Uterus (tissue), 3 donors: ENCODE measurements at regions not wholly inside any gene's neighbourhood (a gene's known extent, or its start where the extent isn't known, plus 50 kb on each side); places are given as distances from the start of the nearest gene placed in this dataset. TPM values are rescaled to one million over a fixed set of nuclear protein-coding genes. Genes with fewer than 3 reads are reported as not detected.

ENCODE experiments used
- DNase-seq, 2 donors: peaks; one replicate each; pipeline ENCODE4 v3.0.0-alpha.2; 2019 to 2020
- H3K27ac ChIP-seq, 2 donors: fragments of 200-600 bp; sonication (generic); 1 replicate in 1 of 2; 2 replicates in 1 of 2; pipeline ENCODE4 v1.5.1; 2016 to 2018
- H3K27me3 ChIP-seq, 2 donors: fragments of 200-600 bp; sonication (generic); one replicate each; pipeline ENCODE4 v1.5.1; 2018 to 2019; ENCODE audit warnings: control low read depth in 1 of 2
- H3K36me3 ChIP-seq, 2 donors: fragments of 200-600 bp; sonication (generic); one replicate each; pipeline ENCODE4 v1.5.1; 2019; ENCODE audit warnings: control low read depth in 1 of 2
- H3K4me1 ChIP-seq, 2 donors: fragments of 200-600 bp; sonication (generic); one replicate each; pipeline ENCODE4 v1.5.1; 2018 to 2019; ENCODE audit warnings: control low read depth in 1 of 2
- H3K4me3 ChIP-seq, 2 donors: fragments of 200-600 bp; sonication (generic); 1 replicate in 1 of 2; 2 replicates in 1 of 2; pipeline ENCODE4 v1.5.1; 2018 to 2019; ENCODE audit warnings: mild to moderate bottlenecking in 1 of 2
- H3K9me3 ChIP-seq, 2 donors: fragments of 200-600 bp; sonication (generic); one replicate each; pipeline ENCODE4 v1.5.1; 2019; ENCODE audit warnings: control low read depth in 1 of 2
- CTCF ChIP-seq, 4 experiments: fragments of 200-600 bp in 2 of 4; fragments of 450-650 bp in 2 of 4; sonication (generic) in 2 of 4; IDR thresholded peaks; one replicate each; pipeline ENCODE4 v1.5.1; 2016 to 2019; ENCODE audit warnings: antibody characterized with exemption in 4 of 4, mild to moderate bottlenecking in 2 of 4, moderate library complexity in 1 of 4
- POLR2A ChIP-seq, 2 donors: fragments of 450-650 bp; IDR thresholded peaks; one replicate each; pipeline ENCODE4 v1.6.1; 2016; ENCODE audit warnings: antibody characterized with exemption in 2 of 2, mild to moderate bottlenecking in 1 of 2, moderate library complexity in 1 of 2
- intact Hi-C: fragments of 100-400 bp; cut with DNase I; formaldehyde crosslinking; loops from one replicate; pipeline ENCODE4 v1.15.1; 2023; ENCODE audit warnings: low total_unique reads
- microRNA counts, 2 donors: library from miRNA; unstranded; fragments of <30 nt; microRNA quantifications; one replicate each; lab custom pipeline; 2016 to 2017
- microRNA-seq: library from miRNA; unstranded; fragments of <30 nt; microRNA quantifications from one replicate; pipeline ENCODE4, GENCODE V29; 2016; ENCODE audit warnings: borderline microRNAs expressed, borderline replicate concordance
- small RNA-seq: library from RNA; depleted of rRNA; stranded (forward); fragments of <200 nt; gene quantifications from one replicate; pipeline ENCODE3, GENCODE V24; 2016
- donor health status: DM: yes; HTN: yes; CAD: no.

- H3K27me3 ChIP-seq, result no peaks in the 10 kb centered on the region
- H3K9me3 ChIP-seq, result no peaks in the 10 kb centered on the region
- no peaks in the 10 kb centered on the region for H3K4me1 ChIP-seq
- TF ChIP-seq POLR2A (IDR thresholded peaks at IDR 0.05), result no peak
- no peak for TF ChIP-seq CTCF (IDR thresholded peaks at IDR 0.05)
- H3K4me3 ChIP-seq, result no peak overlapping the region
- DNase-seq, result no peak
- no peak overlapping the region for H3K27ac ChIP-seq
- intact Hi-C loops, result no loop called here
- H3K36me3 ChIP-seq, result no peaks in the 10 kb centered on the region
Observed at GRCh38 chr6:98782772-98783171, 51.6 kb upstream of the POU3F2 start.

- no peak for DNase-seq
- no peaks in the 10 kb centered on the region for H3K4me1 ChIP-seq
- no peak overlapping the region for H3K4me3 ChIP-seq
- intact Hi-C loops, result no loop called here
- H3K9me3 ChIP-seq, result no peaks in the 10 kb centered on the region
- no peaks in the 10 kb centered on the region for H3K27me3 ChIP-seq
- no peak overlapping the region for H3K27ac ChIP-seq
- TF ChIP-seq POLR2A (IDR thresholded peaks at IDR 0.05) (no peak), CTCF (IDR thresholded peaks at IDR 0.05) (no peak)
- H3K36me3 ChIP-seq, result no peaks in the 10 kb centered on the region
Observed at GRCh38 chr6:98783578-98783977, 50.8 kb upstream of the POU3F2 start.

MicroRNAs encoded in the stretch of these regions (microRNA counts, 767-probe panel; counts per million panel counts)
- 0 counts per million in 2 donors for microRNA hsa-miR-2113 (lab: Ali Mortazavi, UCI)

Small RNA genes in the stretch of these regions (microRNA-seq; reads per million reads assigned to microRNA genes)
- not detected for gene MIR2113

Small RNA genes in the stretch of these regions (small RNA-seq; reads per million reads assigned to genes)
- not detected for gene AL589826.1
- not detected for gene MIR2113
